ENCODE measurements at regions not wholly inside any gene's neighbourhood (a gene's known extent, or its start where the extent isn't known, plus 50 kb on each side); places are given as distances from the start of the nearest gene placed in this dataset.
"Not testable (repeated sequence)": the region's sequence is repeated elsewhere in the genome, so short reads cannot be mapped to it uniquely, and the experiment has no call there.

DNA sequence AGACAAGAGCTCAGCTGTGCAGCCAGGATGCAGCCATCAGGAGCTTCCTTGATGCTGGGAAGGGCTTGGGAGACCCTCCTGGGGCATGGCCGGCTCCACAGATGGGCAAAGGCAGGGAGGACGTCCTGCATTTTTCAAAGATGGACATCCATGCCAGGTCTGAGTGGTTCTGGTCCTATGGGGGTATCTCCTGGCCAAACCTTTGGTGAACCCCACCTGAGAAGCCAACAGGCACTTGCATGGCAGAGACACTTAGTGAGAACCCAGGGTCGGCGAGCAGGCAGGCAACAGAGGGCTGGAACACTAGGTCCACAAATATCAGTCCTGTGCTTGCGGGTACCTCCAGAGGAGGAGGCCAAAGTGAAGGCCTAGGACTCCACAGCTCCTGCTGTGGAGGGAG is 70.0 kb downstream of the KCTD15 start:
- H3K9me3 ChIP-seq, result no peaks in the 10 kb centered on the region
- H3K27ac Mint-ChIP-seq (ENCODE audit: unreplicated experiment), result no peak overlapping the region
- H3K27me3 Mint-ChIP-seq (ENCODE audit: insufficient read depth, unreplicated experiment), result peaks cover 3% of the 10 kb centered on the region
- intact Hi-C loops (cut with micrococcal nuclease; ENCODE audit: unreplicated experiment), result no loop called here
- BruUV-seq (replicated peaks), result no TSS peak
- TF ChIP-seq, protein P1, sequence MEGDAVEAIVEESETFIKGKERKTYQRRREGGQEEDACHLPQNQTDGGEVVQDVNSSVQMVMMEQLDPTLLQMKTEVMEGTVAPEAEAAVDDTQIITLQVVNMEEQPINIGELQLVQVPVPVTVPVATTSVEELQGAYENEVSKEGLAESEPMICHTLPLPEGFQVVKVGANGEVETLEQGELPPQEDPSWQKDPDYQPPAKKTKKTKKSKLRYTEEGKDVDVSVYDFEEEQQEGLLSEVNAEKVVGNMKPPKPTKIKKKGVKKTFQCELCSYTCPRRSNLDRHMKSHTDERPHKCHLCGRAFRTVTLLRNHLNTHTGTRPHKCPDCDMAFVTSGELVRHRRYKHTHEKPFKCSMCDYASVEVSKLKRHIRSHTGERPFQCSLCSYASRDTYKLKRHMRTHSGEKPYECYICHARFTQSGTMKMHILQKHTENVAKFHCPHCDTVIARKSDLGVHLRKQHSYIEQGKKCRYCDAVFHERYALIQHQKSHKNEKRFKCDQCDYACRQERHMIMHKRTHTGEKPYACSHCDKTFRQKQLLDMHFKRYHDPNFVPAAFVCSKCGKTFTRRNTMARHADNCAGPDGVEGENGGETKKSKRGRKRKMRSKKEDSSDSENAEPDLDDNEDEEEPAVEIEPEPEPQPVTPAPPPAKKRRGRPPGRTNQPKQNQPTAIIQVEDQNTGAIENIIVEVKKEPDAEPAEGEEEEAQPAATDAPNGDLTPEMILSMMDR (IDR thresholded peaks at IDR 0.05; ENCODE audit: insufficient read depth in 1 of 2, low read depth in 1 of 2, low read length in 1 of 2, severe bottlenecking in 1 of 2, unreplicated experiment in 1 of 2), result no peak
- ChIA-PET CTCF (interaction anchor here (0.8 kb wide), 1 partner anchor 89 kb away, joined by 3 read pairs; no protein-coding TSS in a partner anchor), POLR2A (no interaction called here)
- no peaks in the 10 kb centered on the region for H3K4me1 Mint-ChIP-seq (ENCODE audit: low read depth, unreplicated experiment)
- no peaks in the 10 kb centered on the region for H3K36me3 ChIP-seq (ENCODE audit: control insufficient read depth, insufficient read depth, low read length)
- H3K4me3 ChIP-seq (ENCODE audit: low read depth, low read length), result no peak overlapping the region
- no peak overlapping the region for H3K4me3 Mint-ChIP-seq (ENCODE audit: unreplicated experiment)
- no peaks in the 10 kb centered on the region for H3K27me3 ChIP-seq (replicated peaks; ENCODE audit: control insufficient read depth, insufficient read depth, low read length)
- H3K36me3 Mint-ChIP-seq (ENCODE audit: insufficient read depth, unreplicated experiment), result no peaks in the 10 kb centered on the region
- H3K9me3 Mint-ChIP-seq (ENCODE audit: unreplicated experiment), result no peaks in the 10 kb centered on the region
- H3K4me1 ChIP-seq, result peaks cover 5% of the 10 kb centered on the region; the same call in 1 of the 2 replicates
- no peak for DNase-seq

DNA sequence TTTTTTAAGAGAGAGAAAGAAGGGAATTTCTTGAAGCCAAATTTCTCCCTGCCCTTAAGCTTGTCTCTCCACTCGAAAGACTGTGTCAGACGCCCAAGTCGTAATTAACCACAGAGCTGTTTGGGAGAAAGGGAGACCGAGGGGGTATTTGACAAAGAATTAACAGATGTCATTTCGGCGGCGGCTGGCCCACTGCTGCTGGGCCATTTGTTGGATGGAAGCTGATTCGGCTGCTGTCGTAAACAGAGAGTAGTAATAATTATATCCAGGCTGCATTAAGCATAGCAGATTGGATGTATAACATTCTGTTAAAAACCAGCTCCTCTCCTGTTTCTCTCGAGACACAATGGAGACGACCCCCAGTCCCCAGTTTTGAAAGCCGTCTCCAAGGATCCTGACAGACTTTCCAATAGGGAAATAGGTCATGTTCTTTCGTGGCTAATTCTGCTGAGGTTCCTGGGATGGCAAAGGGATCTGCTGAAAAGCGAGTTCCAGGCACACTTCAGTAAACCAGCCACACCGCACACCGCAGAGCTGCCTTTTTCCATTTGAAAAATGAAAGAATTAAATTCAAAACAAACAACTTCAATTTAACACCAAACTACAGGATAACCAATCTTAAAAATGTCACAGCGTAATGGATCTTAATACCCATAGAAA is 71.5 kb downstream of the KCTD15 start:
- no TSS peak for BruUV-seq (replicated peaks)
- no peaks in the 10 kb centered on the region for H3K27me3 ChIP-seq (replicated peaks; ENCODE audit: control insufficient read depth, insufficient read depth, low read length)
- Mint-ChIP-seq H3K36me3 (ENCODE audit: insufficient read depth, unreplicated experiment) (no peaks in the 10 kb centered on the region), H3K9me3 (ENCODE audit: unreplicated experiment) (no peaks in the 10 kb centered on the region), H3K27me3 (ENCODE audit: insufficient read depth, unreplicated experiment) (peaks cover 3% of the 10 kb centered on the region), H3K27ac (ENCODE audit: unreplicated experiment) (no peak overlapping the region), H3K4me3 (ENCODE audit: unreplicated experiment) (peak overlapping the region; percentile 43), H3K4me1 (ENCODE audit: low read depth, unreplicated experiment) (no peaks in the 10 kb centered on the region)
- TF ChIP-seq, protein P1 (IDR thresholded peaks at IDR 0.05; ENCODE audit: insufficient read depth in 1 of 2, low read depth in 1 of 2, low read length in 1 of 2, severe bottlenecking in 1 of 2, unreplicated experiment in 1 of 2), result no peak
- peaks cover 5% of the 10 kb centered on the region; the same call in 1 of the 2 replicates for H3K4me1 ChIP-seq
- no peaks in the 10 kb centered on the region for H3K9me3 ChIP-seq
- no peak overlapping the region for H3K4me3 ChIP-seq (ENCODE audit: low read depth, low read length)
- intact Hi-C loops (cut with micrococcal nuclease; ENCODE audit: unreplicated experiment), result no loop called here
- POLR2A ChIA-PET, result interaction anchor here (0.6 kb wide), 1 partner anchor 273 kb away, joined by 3 read pairs; no protein-coding TSS in a partner anchor
- H3K36me3 ChIP-seq (ENCODE audit: control insufficient read depth, insufficient read depth, low read length), result no peaks in the 10 kb centered on the region
- DNase-seq, result no peak
- CTCF ChIA-PET, result interaction anchor here (1.7 kb wide), 1 partner anchor 228 kb away, joined by 8 read pairs; no protein-coding TSS in a partner anchor

DNA sequence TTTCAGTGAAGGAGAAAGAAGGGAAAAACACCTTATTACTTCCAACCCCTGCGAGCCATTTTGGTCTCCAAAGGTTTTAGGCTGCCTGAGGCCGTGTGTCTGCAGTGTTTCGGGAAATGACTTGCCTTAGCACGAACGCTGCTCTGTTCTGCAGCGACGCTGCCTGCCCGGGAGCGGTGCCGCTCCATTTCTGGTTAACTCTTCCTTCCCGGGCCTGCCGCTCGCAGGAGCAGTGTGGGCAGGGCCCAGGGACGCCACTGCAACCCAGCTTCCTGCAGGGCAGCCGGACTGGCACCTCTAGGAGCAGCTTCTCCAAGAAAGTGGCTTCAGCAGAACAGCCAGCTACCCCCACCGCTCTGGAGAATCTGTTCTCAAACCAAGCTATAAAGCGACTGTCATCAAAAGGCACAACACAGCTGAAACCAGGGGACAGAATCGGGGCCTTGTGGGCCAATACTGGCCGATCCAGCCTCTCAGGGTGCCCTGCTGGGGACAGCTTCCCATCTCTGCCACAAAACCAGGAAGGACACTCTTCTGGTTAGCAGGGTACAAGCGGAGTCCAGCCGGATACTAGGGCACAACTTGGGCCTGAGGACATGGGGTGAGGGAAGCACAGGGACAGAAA is 72.2 kb downstream of the KCTD15 start:
- DNase-seq, result peak in 1 of 2 experiments; percentile 27
- TF ChIP-seq, protein P1 (IDR thresholded peaks at IDR 0.05; ENCODE audit: insufficient read depth in 1 of 2, low read depth in 1 of 2, low read length in 1 of 2, severe bottlenecking in 1 of 2, unreplicated experiment in 1 of 2), result peak in 1 of 2 experiments; percentile 11
- Histone ChIP-seq H3K27me3 (replicated peaks; ENCODE audit: control insufficient read depth, insufficient read depth, low read length) (no peaks in the 10 kb centered on the region), H3K36me3 (ENCODE audit: control insufficient read depth, insufficient read depth, low read length) (no peaks in the 10 kb centered on the region), H3K4me1 (peaks cover 5% of the 10 kb centered on the region; the same call in 1 of the 2 replicates), H3K4me3 (ENCODE audit: low read depth, low read length) (no peak overlapping the region), H3K9me3 (no peaks in the 10 kb centered on the region)
- POLR2A ChIA-PET, result interaction anchor here (0.6 kb wide), 1 partner anchor 272 kb away, joined by 3 read pairs; no protein-coding TSS in a partner anchor
- H3K27ac Mint-ChIP-seq (ENCODE audit: unreplicated experiment), result no peak overlapping the region
- intact Hi-C loops (cut with micrococcal nuclease; ENCODE audit: unreplicated experiment), result no loop called here
- H3K4me1 Mint-ChIP-seq (ENCODE audit: low read depth, unreplicated experiment), result no peaks in the 10 kb centered on the region
- peaks cover 7% of the 10 kb centered on the region for H3K27me3 Mint-ChIP-seq (ENCODE audit: insufficient read depth, unreplicated experiment)
- no peaks in the 10 kb centered on the region for H3K9me3 Mint-ChIP-seq (ENCODE audit: unreplicated experiment)
- H3K36me3 Mint-ChIP-seq (ENCODE audit: insufficient read depth, unreplicated experiment), result no peaks in the 10 kb centered on the region
- BruUV-seq (replicated peaks), result no TSS peak
- peak overlapping the region; percentile 43 for H3K4me3 Mint-ChIP-seq (ENCODE audit: unreplicated experiment)
- CTCF ChIA-PET, result interaction anchor here (1.7 kb wide), 1 partner anchor 227 kb away, joined by 8 read pairs; no protein-coding TSS in a partner anchor

DNA sequence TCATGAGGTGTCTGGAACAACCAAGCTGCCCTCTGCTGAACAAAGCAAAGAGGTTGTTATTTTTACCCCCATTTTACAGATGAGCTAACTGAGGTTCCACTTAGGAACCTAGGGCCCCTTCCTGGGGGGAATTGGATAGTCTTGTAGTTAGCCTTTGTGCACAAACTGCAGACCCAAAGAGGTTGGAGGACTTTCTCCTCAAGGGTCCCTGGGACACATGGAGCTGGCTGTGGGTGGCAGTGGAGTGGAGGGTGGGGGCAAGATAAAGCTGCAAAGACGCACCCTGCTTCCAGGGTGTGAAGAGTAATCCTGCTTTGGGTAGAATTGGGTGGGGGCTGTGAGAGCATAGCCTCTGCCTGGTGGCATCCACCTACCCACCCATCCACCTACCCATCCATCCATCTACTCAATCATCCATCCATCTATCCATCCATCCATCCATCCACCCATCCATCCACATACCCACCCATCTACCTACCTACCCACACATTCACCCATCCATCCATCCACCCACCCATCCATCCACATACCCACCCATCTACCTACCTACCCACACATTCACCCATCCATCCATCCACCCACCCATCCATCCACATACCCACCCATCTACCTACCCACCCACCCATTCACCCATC is 73.7 kb downstream of the KCTD15 start:
- H3K27ac Mint-ChIP-seq (ENCODE audit: unreplicated experiment); H3K9me3 Mint-ChIP-seq (ENCODE audit: unreplicated experiment); H3K36me3 ChIP-seq (ENCODE audit: control insufficient read depth, insufficient read depth, low read length); DNase-seq; H3K4me3 Mint-ChIP-seq (ENCODE audit: unreplicated experiment); H3K4me1 Mint-ChIP-seq (ENCODE audit: low read depth, unreplicated experiment); POLR2A ChIA-PET; H3K27me3 Mint-ChIP-seq (ENCODE audit: insufficient read depth, unreplicated experiment); CTCF ChIA-PET; H3K4me1 ChIP-seq; H3K27me3 ChIP-seq (replicated peaks; ENCODE audit: control insufficient read depth, insufficient read depth, low read length); intact Hi-C loops (cut with micrococcal nuclease; ENCODE audit: unreplicated experiment); BruUV-seq (replicated peaks); H3K36me3 Mint-ChIP-seq (ENCODE audit: insufficient read depth, unreplicated experiment); H3K4me3 ChIP-seq (ENCODE audit: low read depth, low read length); H3K9me3 ChIP-seq: not testable (repeated sequence)

Measured in Caco-2 (cell line).